GM18909 (cell line): ENCODE measurements at regions not wholly inside any gene's neighbourhood (a gene's known extent, or its start where the extent isn't known, plus 50 kb on each side); places are given as distances from the start of the nearest gene placed in this dataset.

Experiments
- ATAC-seq: cut with Tn5 transposase; IDR thresholded peaks from one replicate; pipeline ENCODE4 v1.9.1; 2021; ENCODE audit warnings: mild to moderate bottlenecking; ENCODE audit not compliant: unreplicated experiment, poor library complexity

- ATAC-seq: no peak
Measured at GRCh38 chrX:43551590-43551989, 104.5 kb upstream of the MAOA start.

- ATAC-seq: no peak
Measured at GRCh38 chrX:43552156-43552555, 103.9 kb upstream of the MAOA start.

DNA sequence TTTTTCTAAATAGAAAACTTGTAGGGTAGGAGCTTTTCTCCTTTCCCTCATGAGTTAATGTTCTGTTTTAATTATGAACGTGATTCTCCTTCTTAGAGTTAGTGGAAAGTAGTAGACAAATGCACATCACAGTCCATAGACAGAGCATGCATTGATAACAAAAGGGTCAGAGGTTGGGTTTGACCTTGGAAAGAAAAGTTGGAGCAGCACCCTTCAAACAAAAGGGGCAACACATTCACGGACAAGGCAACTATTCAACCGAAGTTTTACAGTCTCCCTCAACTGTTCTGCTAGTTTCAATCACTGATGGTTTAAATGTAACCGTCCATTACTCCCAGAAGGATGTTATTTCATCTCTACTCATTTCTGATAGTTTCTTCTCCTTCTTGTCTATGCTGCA is 103.4 kb upstream of the MAOA start:
- no peak for ATAC-seq

- no peak for ATAC-seq
Measured at GRCh38 chrX:43553257-43553656, 102.8 kb upstream of the MAOA start.

DNA sequence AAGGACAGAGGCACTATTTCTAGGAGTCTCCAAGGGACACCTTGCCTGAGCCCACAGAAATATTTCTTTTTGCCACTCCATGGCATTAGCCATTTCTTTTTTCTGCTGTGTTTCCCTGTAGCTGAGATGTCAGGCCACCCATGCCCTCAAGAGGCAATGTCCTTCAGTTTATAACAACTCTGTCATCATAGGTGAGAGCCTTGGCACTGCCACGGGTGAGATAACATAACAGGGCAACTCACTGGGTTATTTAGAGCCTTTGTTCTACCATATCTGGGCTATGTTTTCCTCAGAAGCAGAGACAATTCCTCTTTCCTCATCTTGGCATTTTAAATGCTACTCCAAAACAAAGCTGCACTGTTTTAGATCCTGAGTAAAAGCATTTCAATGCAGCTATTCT is 99.9 kb upstream of the MAOA start:
- no peak for ATAC-seq

DNA sequence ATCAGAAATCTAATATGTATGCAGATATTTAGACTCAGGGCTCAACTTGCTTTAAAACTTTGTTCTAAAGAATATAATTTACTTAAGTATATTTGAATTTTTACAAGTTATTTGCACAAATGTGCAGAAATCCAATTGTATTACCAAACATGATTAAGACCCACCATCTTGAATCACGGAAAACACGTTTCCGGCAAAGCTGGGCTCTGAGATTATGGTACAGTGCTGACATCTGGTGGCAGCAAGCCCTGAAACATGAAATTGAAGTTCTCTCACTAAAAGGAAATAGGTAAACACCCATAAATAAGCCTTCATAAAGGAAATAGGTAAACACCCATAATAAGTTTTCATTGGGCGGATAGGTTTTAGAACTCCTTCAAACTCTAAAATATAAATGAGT is 98.3 kb upstream of the MAOA start:
- no peak for ATAC-seq

- no peak for ATAC-seq
Measured at GRCh38 chrX:43559644-43560043, 96.5 kb upstream of the MAOA start.

GRCh38 chrX:43560247-43560946 is 95.7 kb upstream of the MAOA start:
- ATAC-seq: no peak

- no peak for ATAC-seq
Measured at GRCh38 chrX:43562372-43562771, 93.7 kb upstream of the MAOA start.

GRCh38 chrX:43564953-43565352 is 91.1 kb upstream of the MAOA start:
- no peak for ATAC-seq

- no peak for ATAC-seq
Measured at GRCh38 chrX:43566170-43566569, 89.9 kb upstream of the MAOA start.

DNA sequence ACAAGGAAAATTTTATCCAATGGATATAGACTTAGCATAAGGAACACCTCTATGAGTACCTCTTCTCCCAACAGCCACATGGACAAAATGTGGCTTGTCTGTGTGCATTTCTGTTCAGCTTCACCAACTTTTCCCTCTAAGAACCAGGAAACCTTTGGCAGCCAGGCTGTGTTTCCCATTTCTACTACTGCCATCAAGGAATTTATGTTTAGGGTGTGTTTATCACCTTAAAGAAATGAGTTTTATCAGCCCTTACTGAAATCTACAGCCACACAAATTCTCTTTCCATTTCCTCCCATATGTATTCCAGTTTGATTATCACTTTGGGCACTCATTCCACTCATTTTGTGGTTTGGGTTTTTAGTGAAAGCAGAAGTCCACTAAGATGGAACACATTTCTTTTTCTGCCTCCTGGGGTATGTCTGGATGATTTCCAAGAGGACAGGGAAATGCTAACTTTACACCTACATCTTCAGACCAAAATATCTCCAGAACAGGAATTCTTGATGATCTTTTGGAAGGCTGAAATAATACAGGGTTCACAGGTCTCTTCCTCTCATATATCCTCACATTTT is 82.6 kb upstream of the MAOA start:
- no peak for ATAC-seq

DNA sequence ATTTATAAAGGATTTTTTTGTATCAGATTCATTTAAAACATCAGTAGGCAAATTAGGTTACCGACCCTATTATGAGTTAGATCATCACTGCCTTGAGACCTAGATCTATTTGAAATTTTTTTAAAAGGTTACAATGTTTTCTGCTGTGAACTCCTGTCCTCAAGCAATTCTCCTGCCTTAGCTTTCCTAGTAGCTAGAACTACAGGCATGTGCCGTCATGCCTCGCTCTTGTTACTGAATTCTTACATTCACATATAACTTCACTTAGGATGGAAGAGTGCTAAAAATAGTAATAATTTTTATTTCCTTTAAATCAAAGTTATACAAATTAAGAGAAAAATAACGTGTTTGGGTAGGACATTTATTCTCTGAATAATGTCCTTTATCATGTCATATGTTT is 75.5 kb upstream of the MAOA start:
- ATAC-seq: no peak

GRCh38 chrX:43581167-43581566 is 74.9 kb upstream of the MAOA start:
- no peak for ATAC-seq

- no peak for ATAC-seq
Measured at GRCh38 chrX:43581888-43582539, 74.1 kb upstream of the MAOA start.

GRCh38 chrX:43582540-43582913 is 73.6 kb upstream of the MAOA start:
- ATAC-seq: no peak

- no peak for ATAC-seq
Measured at GRCh38 chrX:43585922-43586321, 70.2 kb upstream of the MAOA start.

- ATAC-seq: no peak
Measured at GRCh38 chrX:43586830-43587229, 69.3 kb upstream of the MAOA start.

DNA sequence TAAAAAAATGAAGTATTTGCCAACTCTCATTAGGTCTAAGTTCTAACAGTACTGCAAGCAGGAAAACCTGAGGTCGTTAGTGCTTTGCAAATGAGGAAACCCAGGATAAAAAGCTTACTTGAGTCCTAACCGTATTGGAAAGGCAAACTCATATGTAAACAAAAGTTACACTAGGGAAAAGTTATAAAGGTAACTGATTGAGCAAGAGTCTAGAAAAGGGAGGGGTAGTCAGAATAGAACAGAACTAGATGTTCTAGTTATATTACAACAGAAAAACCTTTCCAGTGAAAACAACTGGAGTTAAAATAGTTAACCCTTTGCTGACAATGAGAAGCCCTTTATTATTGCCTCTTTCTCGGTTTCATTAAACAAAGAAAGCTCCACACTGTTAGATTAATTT is 66.4 kb upstream of the MAOA start:
- ATAC-seq: no peak

- no peak for ATAC-seq
Measured at GRCh38 chrX:43590150-43590549, 65.9 kb upstream of the MAOA start.

DNA sequence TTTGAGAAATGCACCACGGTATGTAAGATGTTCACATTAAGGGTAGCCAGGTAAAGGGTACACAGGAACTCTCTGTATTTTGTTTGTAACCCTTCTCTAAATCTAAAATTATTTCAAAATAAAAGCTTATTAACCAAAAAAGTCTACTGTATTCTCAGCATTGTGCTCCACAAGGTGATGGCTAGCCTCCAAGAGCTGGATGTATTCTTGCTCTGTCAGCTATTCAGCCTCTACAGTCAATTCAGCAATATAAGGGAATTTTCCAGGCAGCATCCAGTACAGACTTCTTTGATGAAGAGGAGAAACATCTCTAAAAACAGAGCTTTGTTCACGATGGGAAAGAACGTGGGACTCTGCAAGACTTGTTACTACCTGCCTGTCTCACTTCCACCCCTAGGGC is 63.5 kb upstream of the MAOA start:
- ATAC-seq: no peak

DNA sequence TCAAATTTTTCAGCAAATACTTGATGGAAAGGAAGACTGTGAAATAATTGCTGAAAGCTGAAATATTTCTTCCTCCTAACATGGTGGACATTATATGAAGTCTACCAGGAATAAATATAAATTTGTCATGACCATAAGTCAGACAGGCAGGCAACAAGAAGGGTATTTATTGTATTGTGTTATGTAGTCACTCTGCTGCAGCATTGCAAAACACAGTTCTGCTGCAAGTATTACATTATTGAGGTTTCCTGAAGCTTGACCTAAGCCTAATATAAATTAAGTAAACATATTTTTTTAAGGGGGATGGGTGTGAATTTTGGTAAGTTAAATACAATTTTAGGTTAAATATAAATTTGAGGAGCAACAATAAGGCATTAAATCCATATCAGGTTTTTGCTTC is 60.2 kb upstream of the MAOA start:
- no peak for ATAC-seq
